Endodermal cell (in vitro differentiated cells): ENCODE measurements at regions not wholly inside any gene's neighbourhood (a gene's known extent, or its start where the extent isn't known, plus 50 kb on each side); places are given as distances from the start of the nearest gene placed in this dataset.

Source experiments
- DNase-seq: peaks from one replicate; pipeline ENCODE4 v3.0.0-alpha.2; 2017
- H3K27ac ChIP-seq: 2 replicates; pipeline ENCODE4 v1.5.1; 2013; ENCODE audit warnings: mild to moderate bottlenecking, low read depth, low read length, moderate library complexity
- H3K27me3 ChIP-seq: 2 replicates; pipeline ENCODE4 v1.6.1; 2013; ENCODE audit warnings: mild to moderate bottlenecking, low read length, moderate library complexity; ENCODE audit not compliant: insufficient read depth, control insufficient read depth, poor library complexity, severe bottlenecking
- H3K36me3 ChIP-seq: 2 replicates; pipeline ENCODE4 v1.7.0; 2013; ENCODE audit warnings: mild to moderate bottlenecking, low read length, moderate library complexity; ENCODE audit not compliant: control insufficient read depth, insufficient read depth
- H3K4me1 ChIP-seq: one replicate; pipeline ENCODE4 v1.7.0; 2013; ENCODE audit warnings: low read length; ENCODE audit not compliant: control insufficient read depth, insufficient read depth
- H3K4me3 ChIP-seq: 2 replicates; pipeline ENCODE4 v1.5.1; 2013; ENCODE audit warnings: mild to moderate bottlenecking, low read length, moderate library complexity
- H3K9ac ChIP-seq: 2 replicates; pipeline ENCODE4 v1.6.1; 2013; ENCODE audit warnings: mild to moderate bottlenecking, low read length, moderate library complexity; ENCODE audit not compliant: poor library complexity, severe bottlenecking; ENCODE audit errors: extremely low read depth
- H3K9me3 ChIP-seq: 2 replicates; pipeline ENCODE4 v1.6.1; 2013; ENCODE audit warnings: mild to moderate bottlenecking, low read length, moderate library complexity; ENCODE audit not compliant: control insufficient read depth
- H3K27ac Mint-ChIP-seq: 2 replicates; pipeline ENCODE4 v1.8.0; 2020; ENCODE audit warnings: mixed read lengths
- H3K27me3 Mint-ChIP-seq: 2 replicates; pipeline ENCODE4 v1.8.0; 2021; ENCODE audit warnings: mild to moderate bottlenecking, mixed read lengths; ENCODE audit not compliant: insufficient read depth
- H3K36me3 Mint-ChIP-seq: 2 replicates; pipeline ENCODE4 v1.8.0; 2020; ENCODE audit warnings: low read depth, mixed read lengths
- H3K4me1 Mint-ChIP-seq: 2 replicates; pipeline ENCODE4 v1.8.0; 2020; ENCODE audit warnings: mixed read lengths
- H3K4me3 Mint-ChIP-seq: 2 replicates; pipeline ENCODE4 v1.8.0; 2020; ENCODE audit warnings: mild to moderate bottlenecking, moderate library complexity, mixed read lengths
- H3K9me3 Mint-ChIP-seq: 2 replicates; pipeline ENCODE4 v1.8.0; 2020; ENCODE audit warnings: mild to moderate bottlenecking, mixed read lengths
- WGBS, 2 experiments: methylation state at CpG; one replicate each; pipeline versions ENCODE4 v1.1.5 to v1.1.7; 2013; ENCODE audit warnings: missing lambda C conversion rate in 2 of 2, mixed read lengths in 1 of 2; ENCODE audit not compliant: insufficient coverage in 1 of 2, insufficient read length in 1 of 2; 5-methylcytosine and 5-hydroxymethylcytosine counted together
- TF ChIP-seq, protein P1 (sequence below): fragments of 200-600 bp; sonication (generic); conservative IDR thresholded peaks from 2 replicates; pipeline ENCODE4 v1.5.0; 2021; ENCODE audit warnings: antibody characterized with exemption, mild to moderate bottlenecking

DNA sequence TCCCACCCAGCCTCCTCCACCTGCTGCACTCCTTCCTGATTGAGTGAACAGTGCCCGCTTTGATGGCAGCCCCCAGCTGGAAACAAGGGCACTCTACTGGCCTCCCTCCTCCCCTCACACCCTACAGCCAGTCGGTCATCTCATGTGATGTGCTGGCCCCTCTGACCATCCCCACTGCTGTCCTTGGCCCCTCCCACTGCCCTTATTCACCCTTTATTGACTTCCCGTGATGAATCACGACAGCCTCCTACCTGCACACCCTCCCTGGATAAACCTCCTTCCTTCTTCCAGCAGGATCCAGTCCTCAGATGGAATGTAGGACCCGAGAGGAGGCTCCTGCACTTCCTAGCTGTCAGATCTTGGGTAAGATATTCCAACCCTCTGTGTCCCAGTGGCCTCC is 186.5 kb upstream of the SH3BP4 start:
- Mint-ChIP-seq H3K27me3 (no peaks in the 10 kb centered on the region), H3K4me1 (peaks cover 10% of the 10 kb centered on the region), H3K9me3 (peaks cover 12% of the 10 kb centered on the region), H3K27ac (no peak overlapping the region), H3K36me3 (peaks cover 2% of the 10 kb centered on the region), H3K4me3 (no peak overlapping the region)
- Histone ChIP-seq H3K36me3 (no peaks in the 10 kb centered on the region), H3K9ac (no peak overlapping the region), H3K4me1 (no peaks in the 10 kb centered on the region), H3K27ac (no peak overlapping the region), H3K4me3 (no peak overlapping the region), H3K27me3 (no peaks in the 10 kb centered on the region), H3K9me3 (peaks cover 6% of the 10 kb centered on the region)
- no peak for DNase-seq
- WGBS, 2 experiments, result 75 to 92% methylated on average over 3 to 5 of the region's 5 CpGs
- TF ChIP-seq, protein P1, sequence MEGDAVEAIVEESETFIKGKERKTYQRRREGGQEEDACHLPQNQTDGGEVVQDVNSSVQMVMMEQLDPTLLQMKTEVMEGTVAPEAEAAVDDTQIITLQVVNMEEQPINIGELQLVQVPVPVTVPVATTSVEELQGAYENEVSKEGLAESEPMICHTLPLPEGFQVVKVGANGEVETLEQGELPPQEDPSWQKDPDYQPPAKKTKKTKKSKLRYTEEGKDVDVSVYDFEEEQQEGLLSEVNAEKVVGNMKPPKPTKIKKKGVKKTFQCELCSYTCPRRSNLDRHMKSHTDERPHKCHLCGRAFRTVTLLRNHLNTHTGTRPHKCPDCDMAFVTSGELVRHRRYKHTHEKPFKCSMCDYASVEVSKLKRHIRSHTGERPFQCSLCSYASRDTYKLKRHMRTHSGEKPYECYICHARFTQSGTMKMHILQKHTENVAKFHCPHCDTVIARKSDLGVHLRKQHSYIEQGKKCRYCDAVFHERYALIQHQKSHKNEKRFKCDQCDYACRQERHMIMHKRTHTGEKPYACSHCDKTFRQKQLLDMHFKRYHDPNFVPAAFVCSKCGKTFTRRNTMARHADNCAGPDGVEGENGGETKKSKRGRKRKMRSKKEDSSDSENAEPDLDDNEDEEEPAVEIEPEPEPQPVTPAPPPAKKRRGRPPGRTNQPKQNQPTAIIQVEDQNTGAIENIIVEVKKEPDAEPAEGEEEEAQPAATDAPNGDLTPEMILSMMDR, result no peak

DNA sequence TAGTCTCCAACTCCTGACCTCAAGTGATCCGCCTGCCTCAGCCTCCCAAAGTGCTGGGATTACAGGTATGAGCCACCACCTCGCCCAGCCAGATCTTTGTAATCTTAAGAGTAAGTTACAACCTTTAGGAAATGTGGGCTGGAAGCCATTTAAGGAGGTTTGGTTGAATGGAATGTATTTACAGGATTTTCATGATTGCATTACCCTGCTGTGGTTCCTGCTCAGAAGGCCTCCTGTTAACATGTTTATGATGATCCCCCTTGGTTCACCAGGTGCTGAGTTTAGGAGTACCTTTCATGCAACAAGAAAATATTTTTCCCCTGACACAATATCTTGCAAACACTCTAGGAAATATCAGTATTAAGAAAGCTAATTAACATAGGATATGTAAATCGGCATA is 187.4 kb upstream of the SH3BP4 start:
- H3K36me3 Mint-ChIP-seq, result peaks cover 2% of the 10 kb centered on the region

DNA sequence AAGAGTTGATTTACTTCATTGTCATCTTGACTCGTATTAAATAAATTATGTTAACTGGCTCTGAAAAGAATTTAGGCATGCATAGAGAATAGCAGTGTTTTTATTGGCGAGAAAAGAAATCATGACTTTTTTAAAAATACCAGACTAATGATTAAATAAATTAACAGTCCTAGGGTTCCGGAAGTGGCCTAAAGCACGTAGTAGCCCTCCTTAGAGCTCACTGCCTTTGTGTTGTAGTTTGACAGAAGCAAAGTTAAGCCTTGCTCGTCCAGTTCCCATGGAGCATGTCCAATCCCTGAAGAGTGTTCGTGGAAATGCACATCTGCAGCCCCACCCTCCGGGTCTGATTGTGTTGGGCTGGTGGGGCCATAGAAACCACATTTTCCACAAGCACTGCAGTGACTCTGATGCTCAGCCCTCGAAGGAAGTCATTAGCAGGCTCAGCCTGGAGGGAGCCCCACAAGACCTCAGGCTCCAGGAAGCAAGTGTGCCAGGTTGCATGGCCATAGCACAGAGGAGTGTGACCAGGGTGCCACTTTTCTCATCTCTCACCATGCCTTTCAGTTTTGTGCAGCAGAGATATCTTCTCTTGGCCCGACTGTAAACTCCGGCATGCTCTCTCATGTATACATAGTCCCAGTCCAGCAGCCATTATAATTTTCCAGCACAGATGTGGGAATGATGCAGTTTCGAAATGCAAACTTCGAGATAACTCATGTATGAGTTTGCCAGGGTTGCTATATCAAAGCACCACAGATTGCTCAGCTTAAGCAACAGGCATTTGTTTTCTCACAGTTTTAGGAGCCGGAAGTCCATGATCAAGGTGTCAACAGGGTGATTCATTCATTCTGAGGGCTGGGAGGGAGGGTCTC is 188.6 kb upstream of the SH3BP4 start:
- Histone ChIP-seq H3K27ac (no peak overlapping the region), H3K9ac (no peak overlapping the region)
- no peak overlapping the region for H3K4me3 Mint-ChIP-seq

More for the DNA sequence above, 187.4 kb upstream of the SH3BP4 start:
- H3K9me3 Mint-ChIP-seq, result peaks cover 19% of the 10 kb centered on the region
- no peak overlapping the region for H3K4me3 Mint-ChIP-seq
- H3K36me3 ChIP-seq, result no peaks in the 10 kb centered on the region
- no peaks in the 10 kb centered on the region for H3K27me3 ChIP-seq
- H3K4me1 Mint-ChIP-seq, result peaks cover 6% of the 10 kb centered on the region
- DNase-seq, result no peak
- no peak overlapping the region for H3K27ac Mint-ChIP-seq
- TF ChIP-seq, protein P1, result no peak
- H3K27ac ChIP-seq, result no peak overlapping the region
- peaks cover 11% of the 10 kb centered on the region for H3K9me3 ChIP-seq
- H3K4me1 ChIP-seq, result no peaks in the 10 kb centered on the region
- 93% methylated on average over 3 of the region's 3 CpGs; no CpG with 5 or more reads in 1 of the 2 experiments for WGBS, 2 experiments
- no peak overlapping the region for H3K4me3 ChIP-seq
- no peaks in the 10 kb centered on the region for H3K27me3 Mint-ChIP-seq
- no peak overlapping the region for H3K9ac ChIP-seq

More for the DNA sequence above, 188.6 kb upstream of the SH3BP4 start:
- no peaks in the 10 kb centered on the region for H3K4me1 ChIP-seq
- no peak overlapping the region for H3K4me3 ChIP-seq
- DNase-seq, result no peak
- H3K27me3 ChIP-seq, result no peaks in the 10 kb centered on the region
- 87 to 91% methylated on average over 7 to 13 of the region's 13 CpGs for WGBS, 2 experiments
- H3K9me3 ChIP-seq, result peaks cover 11% of the 10 kb centered on the region
- Mint-ChIP-seq H3K27me3 (no peaks in the 10 kb centered on the region), H3K27ac (no peak overlapping the region), H3K4me1 (peaks cover 6% of the 10 kb centered on the region), H3K36me3 (peaks cover 2% of the 10 kb centered on the region), H3K9me3 (peaks cover 19% of the 10 kb centered on the region)
- TF ChIP-seq, protein P1, result no peak
- H3K36me3 ChIP-seq, result no peaks in the 10 kb centered on the region
